ENCODE measurements at regions not wholly inside any gene's neighbourhood (a gene's known extent, or its start where the extent isn't known, plus 50 kb on each side); places are given as distances from the start of the nearest gene placed in this dataset.
A peak's percentile ranks its signal among the peaks of the same experiment; 100 is the strongest.

- no peak for DNase-seq
Observed at GRCh38 chr14:99063620-99064225, 208.3 kb downstream of the BCL11B start.

DNA sequence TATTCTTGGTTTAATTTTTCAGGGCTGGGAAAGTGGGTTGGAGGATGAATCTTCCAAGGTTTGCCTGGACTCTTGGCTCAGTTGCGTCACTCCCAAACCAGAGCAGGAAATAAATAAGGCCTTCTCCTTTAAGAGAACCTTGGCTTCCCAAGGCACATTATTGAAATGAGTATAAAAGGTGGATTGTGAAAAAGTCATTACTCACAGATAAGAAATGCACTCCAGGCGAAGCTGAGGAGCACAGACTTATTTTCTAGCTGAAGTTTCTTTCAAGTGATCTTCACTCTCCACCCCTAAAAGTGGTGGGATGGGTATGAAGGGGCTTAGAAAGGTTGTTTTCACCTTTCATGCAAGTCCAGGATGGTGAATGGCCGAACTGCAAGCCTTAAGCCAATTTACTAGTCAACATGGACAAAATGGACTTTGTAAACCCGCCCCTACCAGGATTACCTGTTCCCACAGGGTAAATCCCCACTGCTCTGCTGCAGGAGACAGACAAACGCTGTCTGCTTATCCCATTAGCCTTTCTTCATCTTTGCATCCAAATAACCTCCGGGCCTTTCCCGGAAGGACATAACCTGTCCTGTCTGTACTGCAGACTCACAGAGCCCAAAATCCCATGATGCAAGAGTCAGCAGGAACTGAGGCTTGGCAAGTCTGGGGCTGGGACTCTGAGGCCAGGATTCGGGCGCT lies 207.6 kb downstream of the BCL11B start:
- DNase-seq, result no peak

GRCh38 chr14:99065551-99065950 lies 206.4 kb downstream of the BCL11B start:
- DNase-seq, result no peak

DNA sequence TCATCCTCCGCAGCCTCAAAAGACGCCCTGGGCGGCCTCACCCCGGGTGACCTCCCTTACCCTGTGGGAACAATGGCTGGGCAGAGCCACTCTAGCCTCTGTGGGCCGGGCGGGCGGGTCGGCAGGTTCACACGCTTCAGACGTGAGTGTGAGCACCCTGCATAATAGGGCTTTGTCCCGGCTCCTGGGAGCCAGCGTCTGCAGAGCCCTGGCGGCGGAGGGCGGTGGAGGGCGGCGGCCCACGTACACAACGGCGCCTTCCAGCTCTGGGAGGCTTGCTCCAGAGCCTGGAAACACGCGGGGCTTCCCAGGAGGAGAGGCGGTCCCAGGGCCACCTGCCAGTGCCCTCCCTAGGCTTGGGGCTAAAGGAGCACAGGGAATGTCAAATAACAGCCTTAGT lies 205.6 kb downstream of the BCL11B start:
- DNase-seq, result no peak

- no peak for DNase-seq
Observed at GRCh38 chr14:99067141-99067920, 204.7 kb downstream of the BCL11B start.

DNA sequence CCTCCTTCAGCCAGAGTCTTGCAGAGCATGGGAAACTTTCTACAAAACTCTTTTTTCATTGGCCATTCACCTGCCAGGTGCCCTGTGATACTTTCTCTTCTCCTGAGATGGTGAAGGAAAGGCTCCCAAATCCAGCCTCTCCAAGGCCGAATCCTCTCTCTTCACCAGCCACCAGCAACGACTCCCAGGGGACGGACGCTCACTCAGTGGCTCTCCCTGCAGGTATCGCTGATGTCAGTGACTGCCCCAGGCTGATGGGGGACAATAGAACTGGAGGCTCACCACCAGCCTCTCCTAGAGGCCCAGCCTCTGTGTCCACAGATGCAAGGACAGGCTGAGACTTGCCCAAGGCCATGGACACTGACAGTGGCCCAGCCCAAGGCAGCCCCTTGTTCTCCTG lies 204.1 kb downstream of the BCL11B start:
- DNase-seq, result no peak

- DNase-seq, result no peak
Observed at GRCh38 chr14:99069946-99070345, 202.1 kb downstream of the BCL11B start.

DNA sequence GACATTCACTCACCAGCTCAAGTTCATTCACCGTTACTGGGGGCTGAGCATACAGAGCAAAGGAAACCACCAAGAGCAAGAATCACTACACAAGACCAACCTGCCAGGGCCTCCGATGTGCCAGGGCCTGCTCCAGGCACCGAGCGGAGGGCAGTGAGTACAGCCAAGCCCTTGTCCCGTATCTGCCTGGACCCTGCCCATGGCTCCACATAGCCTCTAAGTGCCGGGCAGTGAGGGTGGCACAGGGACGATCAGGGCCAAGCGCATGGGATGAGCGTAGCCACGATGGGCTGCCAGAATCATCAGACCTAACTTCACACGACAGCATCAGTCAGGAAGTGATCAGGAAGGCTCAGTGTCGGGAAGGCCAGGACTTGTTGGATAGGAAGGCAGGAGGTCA lies 199.6 kb downstream of the BCL11B start:
- no peak for DNase-seq

- no peak for DNase-seq
Observed at GRCh38 chr14:99072956-99073355, 199.0 kb downstream of the BCL11B start.

GRCh38 chr14:99073431-99073830 lies 198.6 kb downstream of the BCL11B start:
- no peak for DNase-seq

GRCh38 chr14:99075061-99075460 lies 196.9 kb downstream of the BCL11B start:
- DNase-seq, result no peak

GRCh38 chr14:99075771-99076375 lies 196.1 kb downstream of the BCL11B start:
- DNase-seq, result no peak

DNA sequence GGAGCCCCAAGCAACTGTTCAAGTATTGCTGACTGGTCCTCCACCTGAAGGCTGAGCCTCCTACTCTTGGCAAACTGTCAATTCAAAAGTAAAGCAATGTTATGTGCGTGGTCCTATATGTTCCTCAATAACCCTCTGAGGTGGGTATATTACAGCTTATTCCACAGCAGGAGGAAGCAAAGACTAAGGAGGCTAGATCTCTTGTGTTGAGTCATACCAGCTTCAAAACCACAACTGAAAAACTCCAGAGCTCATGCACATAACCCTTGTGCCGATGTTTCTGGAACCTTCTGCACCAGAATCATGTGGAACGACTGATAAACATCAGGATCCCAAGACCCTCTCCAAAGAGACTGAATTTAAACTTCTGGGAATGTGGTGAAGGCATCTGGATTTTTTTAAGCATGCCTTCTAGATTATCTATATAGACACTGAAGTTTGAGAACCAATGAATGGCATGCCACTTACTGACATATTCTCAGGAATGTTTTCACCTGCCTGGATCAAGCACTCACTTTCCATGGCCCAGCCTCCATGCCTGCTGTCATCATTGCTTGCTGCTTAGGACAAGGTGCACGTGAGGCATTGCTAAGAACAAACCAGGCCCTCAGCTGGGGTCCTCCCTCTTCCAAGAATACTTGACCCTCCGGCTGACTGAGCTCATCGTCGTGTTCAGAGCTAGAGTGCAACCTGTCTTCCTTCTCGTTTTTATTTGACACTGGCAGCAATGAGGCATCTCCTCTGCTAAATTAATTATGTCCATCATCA lies 194.7 kb downstream of the BCL11B start:
- no peak for DNase-seq

GRCh38 chr14:99077844-99078236 lies 194.2 kb downstream of the BCL11B start:
- DNase-seq, result no peak

DNA sequence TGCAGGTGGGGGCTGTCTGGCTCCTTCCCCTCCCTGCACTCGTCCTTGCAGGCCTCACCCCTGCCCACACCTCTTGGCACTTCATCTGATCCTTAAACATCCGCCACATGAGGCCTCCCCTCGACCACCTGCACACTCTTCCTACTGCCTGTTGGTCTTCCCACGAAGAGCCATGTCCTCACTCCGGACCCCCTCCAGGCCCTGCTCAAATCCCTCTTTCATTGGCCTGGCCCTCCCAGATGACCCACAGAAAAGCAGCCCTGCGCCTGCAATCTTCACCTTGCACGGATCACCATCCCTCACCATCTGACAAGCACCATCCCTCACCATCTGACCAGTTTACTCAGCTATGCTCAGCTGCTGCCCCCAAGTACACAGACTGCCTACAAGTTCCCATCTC lies 193.6 kb downstream of the BCL11B start:
- DNase-seq, result no peak

DNA sequence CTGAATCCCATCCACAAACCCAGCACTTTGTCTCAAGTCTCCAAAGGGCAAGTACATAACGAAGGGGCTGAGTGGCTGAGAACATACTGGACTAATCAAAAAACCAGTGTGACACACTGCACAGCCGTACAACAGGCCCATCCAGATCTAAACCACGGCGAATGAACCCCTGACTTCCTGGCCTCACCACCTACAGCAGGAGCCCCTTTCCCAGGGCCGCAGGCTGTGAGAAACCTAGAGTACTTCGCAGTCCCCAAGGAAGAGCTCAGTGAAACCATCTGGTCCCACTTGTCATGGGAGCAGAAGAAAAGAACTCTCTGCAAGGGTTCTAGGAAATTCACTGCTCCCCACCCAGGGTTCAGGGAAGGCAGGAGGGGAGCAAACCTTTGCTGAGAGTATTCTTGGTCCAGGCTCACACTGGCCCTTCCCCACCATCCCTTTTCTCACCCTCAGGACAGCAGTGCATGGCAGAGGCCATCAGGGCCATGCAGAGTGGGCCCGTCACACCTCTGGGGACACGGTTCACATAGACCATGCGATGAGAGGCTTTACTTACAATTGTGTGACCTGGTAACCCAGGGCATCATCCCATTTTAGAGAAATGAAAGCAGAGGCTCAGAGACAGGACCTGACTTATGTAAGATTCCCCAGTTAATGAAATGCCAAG lies 192.8 kb downstream of the BCL11B start:
- DNase-seq, result no peak

- DNase-seq, result no peak
Observed at GRCh38 chr14:99080306-99080705, 191.7 kb downstream of the BCL11B start.

GRCh38 chr14:99081156-99081765 lies 190.7 kb downstream of the BCL11B start:
- DNase-seq, result no peak

GRCh38 chr14:99081880-99082279 lies 190.1 kb downstream of the BCL11B start:
- DNase-seq, result no peak

GRCh38 chr14:99093532-99094517 lies 178.2 kb downstream of the BCL11B start:
- peak; percentile 89 for DNase-seq

GRCh38 chr14:99094901-99095300 lies 177.1 kb downstream of the BCL11B start:
- no peak for DNase-seq
